ENCODE measurements at regions not wholly inside any gene's neighbourhood (a gene's known extent, or its start where the extent isn't known, plus 50 kb on each side); places are given as distances from the start of the nearest gene placed in this dataset.

GRCh38 chr5:74462356-74462755 lies 178.2 kb downstream of the ENC1 start:
- TF ChIP-seq CTCF (IDR thresholded peaks at IDR 0.05; ENCODE audit: low read length) = no peak
- no peak for TF ChIP-seq EZH2 (optimal IDR thresholded peaks at IDR 0.05; ENCODE audit: low read depth, low read length)
- TF ChIP-seq EZH2phosphoT487 (IDR thresholded peaks at IDR 0.05; ENCODE audit: low read length) = no peak
